Coronary artery (tissue), 2 donors: ENCODE measurements at regions not wholly inside any gene's neighbourhood (a gene's known extent, or its start where the extent isn't known, plus 50 kb on each side); places are given as distances from the start of the nearest gene placed in this dataset.

Source experiments
- DNase-seq: peaks from one replicate; pipeline ENCODE4 v3.0.0-alpha.2; 2017; ENCODE audit warnings: low spot score
- H3K27ac ChIP-seq, 2 donors: fragments of 200-600 bp; sonication (generic); one replicate each; pipeline ENCODE4 v1.5.1; 2016 to 2019
- H3K4me3 ChIP-seq: fragments of 200-600 bp; sonication (generic); 2 replicates; pipeline ENCODE4 v1.5.1; 2016; ENCODE audit warnings: mild to moderate bottlenecking, moderate library complexity
- TF ChIP-seq, protein P1 (sequence below): fragments of 200-600 bp; sonication (generic); IDR thresholded peaks from one replicate; pipeline ENCODE4 v1.5.1; 2019; ENCODE audit warnings: antibody characterized with exemption

- DNase-seq, result no peak
- no peak overlapping the region for H3K27ac ChIP-seq
- TF ChIP-seq, protein P1, sequence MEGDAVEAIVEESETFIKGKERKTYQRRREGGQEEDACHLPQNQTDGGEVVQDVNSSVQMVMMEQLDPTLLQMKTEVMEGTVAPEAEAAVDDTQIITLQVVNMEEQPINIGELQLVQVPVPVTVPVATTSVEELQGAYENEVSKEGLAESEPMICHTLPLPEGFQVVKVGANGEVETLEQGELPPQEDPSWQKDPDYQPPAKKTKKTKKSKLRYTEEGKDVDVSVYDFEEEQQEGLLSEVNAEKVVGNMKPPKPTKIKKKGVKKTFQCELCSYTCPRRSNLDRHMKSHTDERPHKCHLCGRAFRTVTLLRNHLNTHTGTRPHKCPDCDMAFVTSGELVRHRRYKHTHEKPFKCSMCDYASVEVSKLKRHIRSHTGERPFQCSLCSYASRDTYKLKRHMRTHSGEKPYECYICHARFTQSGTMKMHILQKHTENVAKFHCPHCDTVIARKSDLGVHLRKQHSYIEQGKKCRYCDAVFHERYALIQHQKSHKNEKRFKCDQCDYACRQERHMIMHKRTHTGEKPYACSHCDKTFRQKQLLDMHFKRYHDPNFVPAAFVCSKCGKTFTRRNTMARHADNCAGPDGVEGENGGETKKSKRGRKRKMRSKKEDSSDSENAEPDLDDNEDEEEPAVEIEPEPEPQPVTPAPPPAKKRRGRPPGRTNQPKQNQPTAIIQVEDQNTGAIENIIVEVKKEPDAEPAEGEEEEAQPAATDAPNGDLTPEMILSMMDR, result no peak
- no peak overlapping the region for H3K4me3 ChIP-seq
These were observed 121.4 kb upstream of the FOXF1 start for GRCh38 chr16:86388976-86389375.

DNA sequence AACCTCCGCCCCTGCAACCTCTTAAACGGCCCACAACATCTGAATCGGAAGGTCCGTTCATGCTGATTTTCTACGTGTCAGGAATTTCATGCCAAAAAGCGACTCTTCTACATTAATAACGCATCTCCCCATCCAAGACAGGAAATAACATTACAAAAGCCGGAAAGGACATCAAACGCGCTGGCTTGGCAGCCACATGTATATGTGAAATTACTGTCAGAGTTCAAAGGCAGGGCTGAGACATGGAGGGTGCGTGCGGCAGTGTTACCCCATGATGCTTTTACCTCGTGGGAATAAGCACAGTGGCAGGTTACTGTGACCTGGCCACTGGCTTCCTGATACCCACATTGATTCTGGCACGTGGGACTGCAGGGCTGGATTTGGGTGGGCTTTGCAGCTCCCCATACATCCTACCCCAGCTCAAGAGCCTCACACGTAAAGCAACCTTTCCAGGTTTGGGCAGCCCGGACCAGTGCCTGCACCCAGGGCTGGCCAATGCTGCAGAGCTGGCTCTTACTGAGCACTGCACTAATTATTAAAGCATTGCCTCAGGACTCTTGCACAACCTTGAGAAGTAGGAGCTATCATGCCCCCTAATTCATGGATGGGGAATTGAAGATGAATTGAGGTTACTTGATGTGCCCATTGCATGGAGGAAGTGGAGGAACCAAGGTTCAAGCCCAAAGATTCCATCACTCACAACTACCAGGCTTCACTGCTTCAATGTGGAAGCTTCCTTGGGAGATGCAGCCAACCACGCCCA is 120.6 kb upstream of the FOXF1 start:
- H3K4me3 ChIP-seq, result no peak overlapping the region
- no peak for DNase-seq
- H3K27ac ChIP-seq, result no peak overlapping the region
- TF ChIP-seq, protein P1, result no peak

GRCh38 chr16:86390335-86390734 is 120.0 kb upstream of the FOXF1 start:
- no peak overlapping the region for H3K4me3 ChIP-seq
- no peak overlapping the region for H3K27ac ChIP-seq
- DNase-seq, result no peak
- TF ChIP-seq, protein P1, result no peak

GRCh38 chr16:86391486-86391885 is 118.8 kb upstream of the FOXF1 start:
- H3K27ac ChIP-seq, result no peak overlapping the region
- H3K4me3 ChIP-seq, result no peak overlapping the region
- DNase-seq, result no peak
- TF ChIP-seq, protein P1, result no peak

GRCh38 chr16:86391984-86392383 is 118.3 kb upstream of the FOXF1 start:
- H3K4me3 ChIP-seq, result no peak overlapping the region
- TF ChIP-seq, protein P1, result no peak
- no peak for DNase-seq
- H3K27ac ChIP-seq, result no peak overlapping the region

DNA sequence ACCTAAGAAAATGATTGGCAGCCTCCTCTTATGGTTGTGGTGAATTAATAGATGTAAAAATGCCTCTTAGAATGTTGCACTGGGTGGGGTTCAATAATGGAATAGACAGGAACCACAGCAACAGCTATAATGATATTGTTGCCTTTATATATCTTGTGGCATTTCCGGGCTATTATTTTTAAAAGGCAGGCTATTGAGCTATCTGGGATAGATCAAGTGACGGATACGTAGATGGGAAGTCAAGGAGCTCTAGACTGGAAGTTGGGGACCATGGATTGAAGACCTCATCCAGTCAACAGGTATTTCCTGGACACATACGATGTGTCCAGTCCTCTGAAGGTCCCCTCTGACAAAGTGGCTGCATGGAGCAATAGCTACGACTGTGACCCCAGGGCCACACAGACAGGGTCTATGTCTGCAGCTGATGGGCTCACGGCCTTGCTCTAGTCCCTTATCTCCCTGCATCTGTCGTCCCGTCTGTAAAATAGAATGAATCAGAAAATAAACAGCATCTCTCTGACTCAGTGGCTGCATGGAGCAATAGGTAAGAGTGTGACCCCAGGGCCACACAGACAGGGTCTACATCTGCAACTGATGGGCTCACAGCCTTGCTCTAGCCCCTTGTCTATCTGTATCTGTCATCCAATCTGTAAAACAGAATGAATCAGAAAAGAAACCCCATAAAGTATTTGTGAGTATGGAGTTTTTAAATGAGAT is 117.7 kb upstream of the FOXF1 start:
- TF ChIP-seq, protein P1, result no peak
- Histone ChIP-seq H3K4me3 (no peak overlapping the region), H3K27ac (no peak overlapping the region)
- DNase-seq, result no peak
